SHP77 (cell line): ENCODE measurements at regions not wholly inside any gene's neighbourhood (a gene's known extent, or its start where the extent isn't known, plus 50 kb on each side); places are given as distances from the start of the nearest gene placed in this dataset.

Experiments
- DNase-seq, 2 experiments: peaks; one replicate each; lab custom pipeline; 2025; lab: John Stamatoyannopoulos, UW

GRCh38 chr3:115332998-115333397 is 185.9 kb upstream of the ZBTB20 start:
- no peak for DNase-seq

DNA sequence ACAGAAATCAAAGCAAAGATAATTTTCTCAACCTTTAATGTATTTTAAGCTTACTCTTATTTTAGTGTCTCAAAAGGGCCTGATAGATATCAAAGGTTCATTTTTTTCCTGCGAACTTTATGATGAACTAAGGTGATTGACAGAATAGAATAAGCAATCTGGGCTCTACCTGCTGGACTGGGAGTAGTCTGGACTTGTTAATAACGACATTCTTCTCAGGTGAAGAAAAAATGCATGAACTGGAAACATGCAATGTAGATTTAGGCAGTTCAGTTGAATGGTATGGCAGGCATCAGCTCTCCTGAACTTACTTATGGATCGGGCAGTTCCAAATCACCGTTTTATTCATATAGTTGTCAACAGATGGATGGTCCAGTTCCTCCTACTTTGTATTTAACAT is 189.7 kb upstream of the ZBTB20 start:
- DNase-seq, result no peak

DNA sequence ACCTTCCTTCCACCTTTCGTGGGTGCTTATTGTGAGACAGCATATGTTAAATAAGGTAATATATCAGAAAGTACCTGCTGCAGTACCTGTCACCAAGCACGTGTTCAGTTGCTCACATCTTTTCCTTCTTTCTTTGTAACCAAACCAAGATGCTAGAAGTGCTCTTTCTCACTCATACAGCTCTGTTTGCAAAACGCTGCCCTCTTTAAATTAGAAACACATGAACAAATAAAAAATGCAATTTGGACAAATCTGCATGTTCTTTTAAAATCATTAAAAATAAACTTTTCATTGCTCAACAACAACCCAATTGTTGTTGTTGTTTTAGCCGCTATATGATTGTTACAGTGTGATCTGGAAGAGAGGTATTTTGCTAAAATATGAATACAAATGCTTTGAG is 193.5 kb upstream of the ZBTB20 start:
- DNase-seq, result no peak

GRCh38 chr3:115341208-115341607 is 194.1 kb upstream of the ZBTB20 start:
- DNase-seq, result no peak

DNA sequence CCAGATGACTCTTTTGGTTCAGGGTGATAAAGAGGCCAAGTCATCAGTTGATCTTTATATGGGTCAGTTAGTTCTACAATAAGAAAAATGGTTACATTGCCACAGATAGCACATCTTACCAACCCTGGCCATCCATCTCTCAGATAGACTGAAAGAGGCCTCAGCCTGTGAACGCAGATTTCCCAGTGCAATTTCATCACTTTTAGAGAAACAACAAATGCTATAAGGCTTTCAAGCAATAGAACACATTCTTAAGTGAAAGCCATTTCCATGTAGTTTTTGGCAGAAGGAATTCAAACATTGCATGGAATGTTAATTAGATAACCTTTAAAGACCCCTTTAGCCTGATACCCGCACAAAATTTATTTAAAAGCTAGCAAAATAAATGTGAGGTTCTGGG is 200.6 kb upstream of the ZBTB20 start:
- no peak for DNase-seq

DNA sequence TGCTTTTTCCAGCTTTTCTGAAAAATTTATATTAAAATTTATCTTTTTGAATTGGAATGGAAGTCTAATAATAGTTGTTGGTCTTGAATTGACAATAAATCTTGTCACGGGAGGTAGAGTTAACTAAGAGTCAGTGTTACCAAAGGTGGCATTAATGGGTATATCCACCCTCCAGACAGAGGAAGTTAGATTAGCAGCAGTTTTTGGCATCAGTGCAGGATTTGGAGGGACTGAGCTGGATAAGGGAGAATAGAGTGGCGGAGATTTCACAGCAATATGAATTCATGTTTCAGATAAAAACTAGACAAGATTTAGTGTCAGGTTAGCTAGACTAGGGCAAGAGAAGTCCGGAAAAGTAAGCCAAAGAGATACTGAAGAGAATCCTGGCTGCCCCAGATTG is 201.3 kb upstream of the ZBTB20 start:
- no peak for DNase-seq

DNA sequence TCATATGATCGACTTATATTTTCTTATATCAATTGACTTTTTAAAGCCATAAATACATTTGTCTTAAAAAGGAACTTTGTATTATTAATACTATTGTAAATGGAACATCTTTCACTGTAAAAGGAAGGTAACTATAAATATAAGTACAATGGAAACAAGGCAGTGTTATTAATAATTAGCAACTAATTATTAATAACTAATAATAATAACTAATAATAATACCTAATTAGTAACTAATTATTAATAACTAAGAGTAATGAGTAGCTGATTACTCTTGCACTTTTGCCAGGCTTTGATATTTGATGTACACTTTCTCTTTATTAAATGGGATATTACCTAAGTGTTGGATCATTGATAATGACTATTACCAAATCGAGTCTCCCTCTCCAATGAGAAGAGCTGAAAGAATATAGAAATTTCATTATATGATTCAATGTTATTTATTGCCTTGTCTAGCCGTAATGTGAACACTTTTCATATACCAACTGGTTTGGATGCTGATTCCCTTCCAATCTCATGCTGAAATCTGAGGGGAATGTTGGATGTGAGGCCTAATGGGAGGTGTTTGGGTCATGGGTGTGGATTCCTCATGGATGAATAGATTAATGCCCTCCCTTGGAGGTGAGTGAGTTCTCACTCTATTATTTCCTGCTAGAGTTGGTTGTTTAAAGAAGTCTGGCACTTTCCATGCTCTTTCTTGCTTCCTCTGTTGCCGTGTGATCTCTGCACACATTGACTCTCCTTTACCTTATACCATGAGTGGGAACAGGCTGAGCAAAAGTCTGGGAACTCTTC is 202.1 kb upstream of the ZBTB20 start:
- DNase-seq, result no peak

GRCh38 chr3:115350606-115351005 is 203.5 kb upstream of the ZBTB20 start:
- no peak for DNase-seq

DNA sequence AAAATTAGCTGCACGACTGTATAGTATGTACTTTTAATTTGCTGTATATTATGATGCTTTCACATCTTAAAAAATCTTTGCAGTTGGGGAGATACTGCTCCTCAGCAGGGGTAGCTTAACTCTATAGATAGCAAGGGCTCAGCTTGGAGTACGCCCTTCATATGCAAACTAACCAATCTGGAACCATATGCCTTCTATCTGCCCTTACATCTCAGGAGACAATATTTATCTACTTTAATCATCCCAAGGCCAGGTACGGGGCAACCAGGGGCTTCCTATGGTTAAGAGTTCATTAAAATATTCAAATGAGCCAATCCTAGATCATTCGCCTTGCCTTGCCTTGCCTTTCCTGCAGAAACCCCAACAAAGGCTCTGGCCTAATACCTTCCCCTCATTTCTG is 204.1 kb upstream of the ZBTB20 start:
- DNase-seq, result no peak

DNA sequence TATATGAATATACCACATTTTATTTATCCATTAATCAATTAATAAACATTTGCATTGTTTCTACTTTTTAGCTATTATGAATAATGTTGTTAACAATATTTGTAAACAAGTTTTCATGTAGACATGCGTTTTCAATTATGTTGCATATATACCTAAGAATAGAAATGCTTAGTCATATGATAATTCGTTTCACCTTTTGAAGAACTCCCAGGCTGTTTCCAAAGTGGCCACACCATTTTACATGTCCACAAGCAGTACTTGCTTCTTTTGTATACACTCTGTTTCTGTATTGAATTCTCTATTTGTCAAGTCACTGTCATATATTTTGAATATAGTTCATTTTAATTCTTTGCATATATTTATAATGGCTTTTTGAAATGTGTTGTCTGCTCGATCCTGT is 206.9 kb upstream of the ZBTB20 start:
- no peak for DNase-seq

- DNase-seq, result no peak
These were observed 210.4 kb upstream of the ZBTB20 start for GRCh38 chr3:115357456-115357855.

- DNase-seq, result no peak
These were observed 212.4 kb upstream of the ZBTB20 start for GRCh38 chr3:115359536-115359935.

GRCh38 chr3:115361806-115362205 is 214.7 kb upstream of the ZBTB20 start:
- DNase-seq, result no peak

- DNase-seq, result no peak
These were observed 216.0 kb upstream of the ZBTB20 start for GRCh38 chr3:115363071-115363470.

- no peak for DNase-seq
These were observed 221.9 kb upstream of the ZBTB20 start for GRCh38 chr3:115369021-115369420.

GRCh38 chr3:115375362-115375761 is 228.3 kb upstream of the ZBTB20 start:
- DNase-seq, result no peak

GRCh38 chr3:115380883-115381572 is 233.9 kb upstream of the ZBTB20 start:
- DNase-seq, result no peak

- no peak for DNase-seq
These were observed 234.5 kb upstream of the ZBTB20 start for GRCh38 chr3:115381573-115381912.

DNA sequence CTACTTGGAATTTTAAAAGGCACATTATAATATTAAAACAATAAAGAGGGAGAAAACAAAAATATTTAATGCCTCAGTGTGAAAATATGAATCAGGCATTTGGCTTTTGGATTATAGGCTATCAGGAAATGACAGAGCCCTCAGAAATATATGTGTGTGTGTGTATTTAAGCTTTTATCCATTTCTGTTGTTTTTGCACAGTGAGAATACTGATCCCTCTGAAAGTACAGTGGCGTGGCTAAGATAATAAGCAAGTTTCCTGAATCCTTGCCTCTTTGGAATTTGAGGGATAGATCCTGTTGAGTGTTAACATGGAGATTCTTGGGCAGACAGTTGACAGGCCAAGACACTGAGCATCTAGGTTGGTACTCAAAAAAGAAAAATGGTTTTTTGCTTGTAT is 234.8 kb upstream of the ZBTB20 start:
- DNase-seq, result no peak

DNA sequence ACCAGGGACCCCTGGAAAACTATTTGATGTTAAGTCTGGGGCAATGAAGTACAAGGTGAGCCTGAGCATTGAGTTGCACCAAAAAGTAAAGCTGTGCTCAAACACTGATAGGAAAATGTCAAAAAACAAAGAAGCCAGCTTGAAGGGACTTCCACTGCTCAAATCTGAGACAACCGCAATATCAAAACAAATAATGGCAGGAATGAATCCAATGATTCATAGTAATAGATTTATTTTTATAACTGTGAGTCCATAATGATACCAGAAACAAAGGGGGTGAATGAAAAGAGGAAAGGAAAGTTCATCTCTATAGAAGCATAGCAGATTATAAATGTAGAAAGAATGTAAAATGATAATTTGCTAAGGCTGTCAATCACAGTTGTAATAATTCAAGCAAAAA is 237.3 kb upstream of the ZBTB20 start:
- DNase-seq, result no peak

- DNase-seq, result no peak
These were observed 237.3 kb upstream of the GAP43 start for GRCh38 chr3:115385774-115386730.

DNA sequence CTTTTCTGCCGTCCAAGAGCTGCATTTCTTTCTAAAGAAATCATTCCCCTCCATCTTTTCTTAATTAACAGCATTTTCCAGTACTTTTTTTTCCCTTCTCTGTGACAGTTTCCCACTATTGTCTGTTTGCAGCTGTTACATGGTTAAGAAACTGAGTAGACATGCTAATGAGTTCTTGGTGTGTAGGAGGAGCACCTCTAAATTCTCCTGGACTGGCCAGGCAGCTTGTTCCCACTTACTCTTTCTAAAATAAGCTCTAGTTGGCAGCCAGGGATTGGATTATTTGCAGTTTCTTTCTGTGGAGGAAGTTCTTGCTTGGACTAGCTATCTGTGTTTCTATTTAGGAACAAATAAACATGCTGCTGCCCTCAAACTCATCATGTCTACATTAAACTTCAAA is 235.1 kb upstream of the GAP43 start:
- no peak for DNase-seq

DNA sequence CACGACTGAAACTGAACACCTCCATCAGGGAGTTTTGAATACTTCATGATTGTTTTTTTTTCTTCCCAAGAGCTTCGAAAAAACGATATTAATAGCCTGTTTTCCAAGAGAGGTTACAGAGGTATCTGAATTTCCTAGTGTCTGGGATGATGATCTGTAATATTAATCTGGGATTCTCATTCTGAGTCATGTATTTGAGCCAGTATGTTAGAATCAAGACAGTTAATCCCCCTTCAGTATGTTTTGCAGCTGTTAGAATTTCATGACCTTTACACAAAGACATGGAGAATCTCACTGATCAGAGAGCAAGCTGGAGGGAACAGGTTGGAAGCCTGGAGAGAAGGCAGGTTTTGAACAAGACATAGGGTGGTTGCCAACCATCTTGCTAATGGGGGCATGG is 234.5 kb upstream of the GAP43 start:
- no peak for DNase-seq
